Kidney (tissue), 13 donors: ENCODE measurements at regions not wholly inside any gene's neighbourhood (a gene's known extent, or its start where the extent isn't known, plus 50 kb on each side); places are given as distances from the start of the nearest gene placed in this dataset.

ENCODE experiments used
- DNase-seq, 5 donors: peaks; one replicate each; pipeline ENCODE4 v3.0.0-alpha.2; 2013 to 2020
- FAIRE-seq: peaks from 2 replicates; lab custom pipeline; 2012; peaks lifted over from hg19 to GRCh38; lab: Jason Lieb, UNC
- H3K27ac ChIP-seq, 2 donors: one replicate each; pipeline ENCODE4 v1.7.0; 2013; ENCODE audit warnings: low read depth in 2 of 2, low read length in 2 of 2, inconsistent platforms in 1 of 2
- H3K27me3 ChIP-seq: one replicate; pipeline ENCODE4 v1.7.1; 2013; ENCODE audit warnings: low read length, inconsistent platforms; ENCODE audit not compliant: control insufficient read depth, insufficient read depth
- H3K36me3 ChIP-seq, 3 donors: one replicate each; pipeline versions ENCODE4 v1.7.0 to v1.7.1; 2013; ENCODE audit warnings: low read length in 3 of 3, control low read depth in 1 of 3, inconsistent platforms in 1 of 3; ENCODE audit not compliant: insufficient read depth in 3 of 3, control insufficient read depth in 2 of 3
- H3K4me1 ChIP-seq, 3 donors: one replicate each; pipeline versions ENCODE4 v1.7.0 to v1.7.1; 2013; ENCODE audit warnings: low read length in 3 of 3, inconsistent platforms in 1 of 3, low read depth in 1 of 3; ENCODE audit not compliant: control insufficient read depth in 2 of 3, insufficient read depth in 2 of 3
- H3K4me3 ChIP-seq, 3 donors: one replicate each; pipeline versions ENCODE4 v1.7.0 to v1.8.1; 2013; ENCODE audit warnings: low read length in 3 of 3, control low read depth in 1 of 3, inconsistent platforms in 1 of 3
- H3K9ac ChIP-seq, 3 donors: one replicate each; pipeline versions ENCODE4 v1.7.0 to v1.7.1; 2013; ENCODE audit warnings: low read length in 3 of 3, control low read depth in 1 of 3, inconsistent platforms in 1 of 3
- H3K9me3 ChIP-seq, 3 donors: one replicate each; pipeline versions ENCODE4 v1.7.0 to v1.7.1; 2013; ENCODE audit warnings: low read length in 3 of 3, control low read depth in 1 of 3, inconsistent platforms in 1 of 3; ENCODE audit not compliant: control insufficient read depth in 2 of 3, insufficient read depth in 1 of 3
- CTCF ChIP-seq: IDR thresholded peaks from 3 replicates; pipeline ENCODE4 v1.5.1; 2012; ENCODE audit warnings: mild to moderate bottlenecking, moderate library complexity, borderline replicate concordance; ENCODE audit not compliant: insufficient read depth; ENCODE audit errors: extremely low read depth
- intact Hi-C: fragments of 100-400 bp; cut with DNase I; formaldehyde crosslinking; loops from one replicate; pipeline ENCODE4 v1.11.1; 2022
- donor health status: control.
- donor health status: control.
- donor health status: control.
- donor health status: control.
- donor health status: control.
- donor health status: DM: yes; HTN: yes; CAD: no.
- donor health status: Normal renal cell carcinoma (clear cell type).

DNA sequence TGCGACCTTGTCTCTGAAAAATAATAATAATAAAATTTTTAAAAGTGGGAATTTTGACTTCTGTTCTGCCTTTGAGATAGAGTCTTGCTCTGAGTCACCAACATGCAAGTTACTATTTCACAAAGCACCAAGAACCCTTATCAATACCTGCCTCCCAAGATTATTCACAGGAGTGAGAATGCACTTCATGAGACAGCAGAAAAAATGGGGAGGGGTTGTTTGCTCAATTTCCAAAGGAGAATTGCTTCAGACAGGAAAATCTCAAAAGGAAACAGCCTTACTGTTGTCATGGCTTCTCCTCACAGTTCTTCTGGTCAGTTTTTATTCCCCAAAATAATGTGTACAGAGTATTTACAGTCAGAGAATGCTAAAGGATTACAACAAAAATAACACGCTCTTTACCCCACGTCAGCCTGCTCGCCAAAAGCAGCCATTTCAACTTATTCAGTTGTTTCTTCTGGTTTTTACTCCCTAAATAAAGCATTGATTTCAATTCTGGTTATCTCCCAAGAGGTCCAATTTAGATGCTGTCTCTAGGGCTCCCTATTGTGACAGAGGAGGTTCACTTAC is 89.0 kb downstream of the PPCDC start:
- Histone ChIP-seq H3K27ac (no peak overlapping the region), H3K4me3 (no peak overlapping the region), H3K4me1 (peaks cover 0 to 3% (median 0%) of the 10 kb centered on the region in 3 donors), H3K9me3 (peaks cover 0 to 7% (median 0%) of the 10 kb centered on the region in 3 donors), H3K27me3 (no peaks in the 10 kb centered on the region), H3K9ac (no peak overlapping the region), H3K36me3 (no peaks in the 10 kb centered on the region)
- no peak for DNase-seq
- intact Hi-C loops: no loop called here
- TF ChIP-seq CTCF: no peak
- no peak for FAIRE-seq

DNA sequence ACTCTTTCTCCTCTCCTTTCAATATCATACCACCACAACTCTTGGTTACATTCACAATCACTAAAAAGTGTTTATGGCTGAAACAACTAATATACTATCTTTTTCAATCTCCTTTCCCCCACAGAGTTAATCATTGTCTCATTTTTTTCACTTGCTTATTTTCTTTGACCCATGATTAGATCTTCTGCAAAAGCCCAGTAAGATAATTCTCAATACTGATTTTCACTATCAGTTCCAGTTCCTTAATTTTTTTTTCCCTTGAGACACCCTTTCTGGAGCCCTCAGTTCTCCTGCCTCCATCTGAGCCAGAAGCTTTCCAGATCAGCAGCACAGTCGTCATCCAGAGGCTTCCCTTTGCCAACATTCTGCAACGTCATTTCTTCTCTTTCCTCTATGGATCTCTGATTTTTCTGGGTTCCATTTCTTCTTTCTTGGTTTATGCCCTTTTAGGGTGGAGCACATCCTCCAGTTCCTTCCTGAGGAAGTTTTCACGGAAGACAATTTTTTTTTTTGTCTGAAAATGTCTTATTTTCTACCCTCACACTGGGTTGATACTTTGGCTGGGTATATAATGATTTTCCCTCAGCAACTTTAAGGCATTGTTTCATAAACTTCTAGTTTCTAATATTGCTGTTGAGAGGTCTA is 88.7 kb upstream of the C15orf39 start:
- H3K4me1 ChIP-seq: peaks cover 0 to 3% (median 0%) of the 10 kb centered on the region in 3 donors
- no peak overlapping the region for H3K27ac ChIP-seq
- intact Hi-C loops: no loop called here
- H3K36me3 ChIP-seq: no peaks in the 10 kb centered on the region
- no peaks in the 10 kb centered on the region for H3K27me3 ChIP-seq
- FAIRE-seq (no peak), DNase-seq (no peak)
- peaks cover 0 to 7% (median 0%) of the 10 kb centered on the region in 3 donors for H3K9me3 ChIP-seq
- TF ChIP-seq CTCF: no peak
- H3K4me3 ChIP-seq: no peak overlapping the region
- no peak overlapping the region for H3K9ac ChIP-seq

GRCh38 chr15:75114327-75114726 is 87.4 kb upstream of the C15orf39 start:
- H3K9me3 ChIP-seq: peaks cover 0 to 7% (median 0%) of the 10 kb centered on the region in 3 donors
- no peaks in the 10 kb centered on the region for H3K27me3 ChIP-seq
- intact Hi-C loops: no loop called here
- no peaks in the 10 kb centered on the region for H3K36me3 ChIP-seq
- TF ChIP-seq CTCF: no peak
- no peaks in the 10 kb centered on the region for H3K4me1 ChIP-seq
- no peak overlapping the region for H3K9ac ChIP-seq
- DNase-seq (no peak), FAIRE-seq (no peak)
- no peak overlapping the region for H3K4me3 ChIP-seq
- H3K27ac ChIP-seq: no peak overlapping the region
